H1 (cell line): ENCODE measurements at regions not wholly inside any gene's neighbourhood (a gene's known extent, or its start where the extent isn't known, plus 50 kb on each side); places are given as distances from the start of the nearest gene placed in this dataset.

Experiments used
- CTCF ChIA-PET: fragments of 300-600 bp; sonication (Branson Sonifier 250); formaldehyde crosslinking; loops from one replicate; lab custom pipeline; 2021; ENCODE audit not compliant: partially characterized antibody; lab: Charles Lee
- POLR2A ChIA-PET: fragments of 300-600 bp; sonication (Branson Sonifier 250); formaldehyde crosslinking; loops from one replicate; lab custom pipeline; 2021; ENCODE audit warnings: inconsistent platforms; ENCODE audit not compliant: partially characterized antibody; lab: Charles Lee
- DNase-seq, 2 experiments: peaks; one replicate each; pipeline versions ENCODE4 v3.0.0 to v3.0.0-alpha.2; 2010 to 2022; ENCODE audit warnings: low spot score in 2 of 2, low read depth in 1 of 2, mixed read lengths in 1 of 2
- FAIRE-seq: peaks from 2 replicates; lab custom pipeline; 2011; peaks lifted over from hg19 to GRCh38; lab: Jason Lieb, UNC
- H2AFZ ChIP-seq: 2 replicates; pipeline ENCODE4 v1.8.1; 2012; ENCODE audit warnings: low read length, inconsistent platforms
- H2AK5ac ChIP-seq: 2 replicates; pipeline ENCODE4 v1.6.1; 2013; ENCODE audit warnings: low read depth, low read length
- H2BK120ac ChIP-seq: replicated peaks from 2 replicates; pipeline ENCODE3; 2013; ENCODE audit warnings: low read depth, low read length, inconsistent platforms
- H2BK12ac ChIP-seq: 2 replicates; pipeline ENCODE4 v1.6.1; 2013; ENCODE audit warnings: low read depth, low read length
- H2BK15ac ChIP-seq: 2 replicates; pipeline ENCODE4 v1.6.1; 2013; ENCODE audit warnings: low read length
- H2BK20ac ChIP-seq: 2 replicates; pipeline ENCODE4 v1.6.1; 2013; ENCODE audit warnings: low read length
- H2BK5ac ChIP-seq: 2 replicates; pipeline ENCODE4 v1.6.1; 2013; ENCODE audit warnings: low read depth, low read length
- H3K14ac ChIP-seq: 2 replicates; pipeline ENCODE4 v1.6.1; 2013; ENCODE audit warnings: inconsistent platforms; ENCODE audit not compliant: insufficient read length
- H3K18ac ChIP-seq: 2 replicates; pipeline ENCODE4 v1.6.1; 2013; ENCODE audit warnings: low read length; ENCODE audit errors: extremely low read depth
- H3K23ac ChIP-seq: 2 replicates; pipeline ENCODE4 v1.6.1; 2013; ENCODE audit warnings: inconsistent platforms; ENCODE audit not compliant: insufficient read length
- H3K23me2 ChIP-seq: 2 replicates; pipeline ENCODE4 v1.6.1; 2013; ENCODE audit warnings: low read depth, low read length
- H3K27ac ChIP-seq: 2 replicates; pipeline ENCODE4 v1.6.1; 2011; ENCODE audit warnings: low read depth, low read length, inconsistent platforms
- H3K27me3 ChIP-seq, 4 experiments: replicated peaks in 1 of 4; 1 replicate in 1 of 4; 2 replicates in 3 of 4; pipeline versions ENCODE4 v1.6.1 to v1.8.1; 2011 to 2013; ENCODE audit warnings: low read length in 3 of 4, mild to moderate bottlenecking in 3 of 4, inconsistent platforms in 2 of 4, mixed read lengths in 2 of 4, moderate library complexity in 1 of 4; ENCODE audit not compliant: control insufficient read depth in 3 of 4, insufficient read depth in 3 of 4; ENCODE audit errors: extremely low read depth in 1 of 4
- H3K36me3 ChIP-seq, 4 experiments: 2 replicates each; pipeline versions ENCODE4 v1.6.1 to v1.8.1; 2011 to 2013; ENCODE audit warnings: mild to moderate bottlenecking in 4 of 4, low read length in 3 of 4, moderate library complexity in 2 of 4, control low read depth in 1 of 4, inconsistent platforms in 1 of 4; ENCODE audit not compliant: insufficient read depth in 4 of 4, control insufficient read depth in 2 of 4
- H3K4ac ChIP-seq: replicated peaks from 2 replicates; pipeline ENCODE3; 2013; ENCODE audit warnings: low read length, low read depth, mixed read lengths, inconsistent platforms; ENCODE audit not compliant: insufficient read length
- H3K4me1 ChIP-seq, 4 experiments: replicated peaks in 1 of 4; 1 replicate in 1 of 4; 2 replicates in 3 of 4; pipeline versions ENCODE4 v1.6.1 to v1.8.1; 2011 to 2013; ENCODE audit warnings: low read length in 3 of 4, inconsistent platforms in 2 of 4, mixed read lengths in 1 of 4; ENCODE audit not compliant: insufficient read depth in 4 of 4, control insufficient read depth in 3 of 4
- H3K4me2 ChIP-seq, 2 experiments: 2 replicates each; pipeline versions ENCODE4 v1.6.1 to v1.8.1; 2011 to 2013; ENCODE audit warnings: low read depth in 2 of 2, low read length in 2 of 2, control low read depth in 1 of 2, inconsistent platforms in 1 of 2, mild to moderate bottlenecking in 1 of 2; ENCODE audit not compliant: insufficient read depth in 1 of 2
- H3K4me3 ChIP-seq, 4 experiments: fragments of 200-600, 300-600 bp in 1 of 4; sonication (generic), shearing (Covaris generic), sonication (Bioruptor Twin) in 1 of 4; 2 replicates each; pipeline versions ENCODE4 v1.5.1 to v1.8.1; 2011 to 2016; ENCODE audit warnings: low read length in 4 of 4, low read depth in 3 of 4, control low read depth in 2 of 4, inconsistent platforms in 2 of 4, mild to moderate bottlenecking in 2 of 4, mixed read lengths in 1 of 4, moderate library complexity in 1 of 4; ENCODE audit not compliant: insufficient read depth in 2 of 4; ENCODE audit errors: extremely low read depth in 1 of 4
- H3K56ac ChIP-seq: replicated peaks from 2 replicates; pipeline ENCODE3; 2013; ENCODE audit warnings: low read depth, mild to moderate bottlenecking, mixed read lengths, low read length, inconsistent platforms; ENCODE audit not compliant: insufficient read length
- H3K79me1 ChIP-seq: 2 replicates; pipeline ENCODE4 v1.6.1; 2013; ENCODE audit warnings: low read depth, low read length, control low read depth
- H3K79me2 ChIP-seq, 2 experiments: 2 replicates each; pipeline versions ENCODE4 v1.6.1 to v1.8.1; 2012 to 2013; ENCODE audit warnings: low read length in 2 of 2, mild to moderate bottlenecking in 2 of 2, inconsistent platforms in 1 of 2; ENCODE audit not compliant: insufficient read depth in 2 of 2, control insufficient read depth in 1 of 2
- H3K9ac ChIP-seq, 4 experiments: replicated peaks in 1 of 4; 1 replicate in 1 of 4; 2 replicates in 3 of 4; pipeline versions ENCODE4 v1.6.1 to v1.8.1; 2011 to 2013; ENCODE audit warnings: low read depth in 3 of 4, low read length in 3 of 4, control low read depth in 2 of 4, mild to moderate bottlenecking in 2 of 4, moderate library complexity in 2 of 4, inconsistent platforms in 1 of 4; ENCODE audit errors: extremely low read depth in 1 of 4
- H3K9me3 ChIP-seq, 2 experiments: 2 replicates each; pipeline versions ENCODE4 v1.6.1 to v1.8.1; 2012 to 2013; ENCODE audit warnings: mild to moderate bottlenecking in 2 of 2, moderate library complexity in 2 of 2, control low read depth in 1 of 2, inconsistent platforms in 1 of 2, low read depth in 1 of 2, low read length in 1 of 2, mixed read lengths in 1 of 2; ENCODE audit not compliant: insufficient read depth in 2 of 2
- H4K20me1 ChIP-seq, 2 experiments: replicated peaks in 1 of 2; 2 replicates each; pipeline versions ENCODE3 to v1.8.1; 2011 to 2013; ENCODE audit warnings: inconsistent platforms in 2 of 2, low read length in 2 of 2, mild to moderate bottlenecking in 1 of 2; ENCODE audit not compliant: insufficient read depth in 2 of 2, control insufficient read depth in 1 of 2
- H4K5ac ChIP-seq: 2 replicates; pipeline ENCODE4 v1.6.1; 2013; ENCODE audit warnings: low read length, low read depth, mixed read lengths, inconsistent platforms; ENCODE audit not compliant: insufficient read length
- H4K8ac ChIP-seq: 2 replicates; pipeline ENCODE4 v1.8.0; 2013; ENCODE audit warnings: mild to moderate bottlenecking, moderate library complexity, low read length, inconsistent platforms; ENCODE audit not compliant: insufficient read depth; ENCODE audit errors: extremely low read depth
- H4K91ac ChIP-seq: replicated peaks from 2 replicates; pipeline ENCODE3; 2013; ENCODE audit warnings: low read length, mixed read lengths, inconsistent platforms; ENCODE audit not compliant: insufficient read length
- RAD21 ChIP-seq, 2 experiments: IDR thresholded peaks in 1 of 2; conservative IDR thresholded peaks in 1 of 2; 2 replicates each; pipeline ENCODE4 v1.6.1; 2011; ENCODE audit warnings: low read depth in 2 of 2, low read length in 2 of 2, improper control_type of control experiment in 1 of 2, inconsistent platforms in 1 of 2, mild to moderate bottlenecking in 1 of 2, moderate library complexity in 1 of 2
- WGBS, 2 experiments: shearing (Covaris generic) in 1 of 2; methylation state at CpG; one replicate each; pipeline versions ENCODE4 v1.1.6 to v1.1.7; 2013 to 2015; ENCODE audit warnings: low lambda C conversion rate in 2 of 2, mixed read lengths in 2 of 2, inconsistent platforms in 1 of 2, low coverage in 1 of 2, missing lambda C conversion rate in 1 of 2; ENCODE audit not compliant: insufficient replicate concordance in 2 of 2, insufficient coverage in 1 of 2, insufficient read length in 1 of 2; ENCODE audit errors: extremely low coverage in 1 of 2, missing lambda C conversion rate in 1 of 2; 5-methylcytosine and 5-hydroxymethylcytosine counted together

- no peak overlapping the region for H3K14ac ChIP-seq
- DNase-seq (no peak), FAIRE-seq (no peak)
- no peaks in the 10 kb centered on the region for H3K9me3 ChIP-seq
- WGBS, 2 experiments = 86% methylated on average over 4 of the region's 4 CpGs; no CpG with 5 or more reads in 1 of the 2 experiments
- ChIA-PET CTCF (no interaction called here), POLR2A (no interaction called here)
- no peak overlapping the region for H3K4ac ChIP-seq
- no peak overlapping the region for H4K91ac ChIP-seq
- no peak overlapping the region for H2AK5ac ChIP-seq
- no peaks in the 10 kb centered on the region for H4K20me1 ChIP-seq
- no peak overlapping the region for H2BK120ac ChIP-seq
- H4K8ac ChIP-seq = no peak overlapping the region
- H2BK20ac ChIP-seq = no peak overlapping the region
- H3K79me2 ChIP-seq = no peaks in the 10 kb centered on the region
- H3K4me2 ChIP-seq = no peak overlapping the region
- peaks cover 0 to 6% (median 1%) of the 10 kb centered on the region in 4 experiments; a peak in 2 of 7 replicates for H3K4me1 ChIP-seq
- H3K79me1 ChIP-seq = no peaks in the 10 kb centered on the region
- no peak overlapping the region for H3K23ac ChIP-seq
- H3K36me3 ChIP-seq = no peaks in the 10 kb centered on the region
- no peak overlapping the region for H3K4me3 ChIP-seq
- no peak overlapping the region for H4K5ac ChIP-seq
- H3K9ac ChIP-seq = no peak overlapping the region
- TF ChIP-seq RAD21 (IDR thresholded peaks at IDR 0.05 in 1 of 2, conservative IDR thresholded peaks at IDR 0.05 in 1 of 2; ENCODE audit: low read depth in 2 of 2, low read length in 2 of 2) = no peak
- TF ChIP-seq, all 59 proteins: peak for 0
- H3K56ac ChIP-seq = no peak overlapping the region
- no peak overlapping the region for H2BK12ac ChIP-seq
- no peak overlapping the region for H2AFZ ChIP-seq
- H3K27me3 ChIP-seq = no peaks in the 10 kb centered on the region
- no peak overlapping the region for H3K27ac ChIP-seq
- no peak overlapping the region for H2BK5ac ChIP-seq
- H3K23me2 ChIP-seq = no peaks in the 10 kb centered on the region; the same call in 1 of the 2 replicates
- H2BK15ac ChIP-seq = no peak overlapping the region
- no peak overlapping the region for H3K18ac ChIP-seq
Measured at GRCh38 chr6:9485992-9486391, 928.9 kb downstream of the TFAP2A start.
